HCT116 (cell line): ENCODE measurements at regions not wholly inside any gene's neighbourhood (a gene's known extent, or its start where the extent isn't known, plus 50 kb on each side); places are given as distances from the start of the nearest gene placed in this dataset.

Source experiments
- ATAC-seq: fragments of 200-7000 bp; cut with Tn5 transposase; 2 replicates; pipeline ENCODE4 v1.9.1; 2020; ENCODE audit warnings: mild to moderate bottlenecking, moderate library complexity
- BruUV-seq: library from RNA; stranded (reverse); fragments of 400-500 nt; replicated peaks from 2 replicates; lab custom pipeline; 2021; lab: Mats Ljungman, UMichigan
- CTCF ChIA-PET: fragments of 300-600 bp; sonication (Branson Sonifier 250); formaldehyde crosslinking; loops from one replicate; lab custom pipeline; 2021; ENCODE audit warnings: antibody characterized with exemption; lab: Charles Lee
- POLR2A ChIA-PET: fragments of 300-600, 350-600 bp; sonication (Branson Sonifier 250); formaldehyde crosslinking; loops from one replicate; lab custom pipeline; 2021; ENCODE audit warnings: antibody characterized with exemption; lab: Charles Lee
- RAD21 ChIA-PET, 2 experiments: fragments of 300-600 bp; sonication (Branson Sonifier 250); formaldehyde crosslinking; loops; one replicate each; lab custom pipeline; 2023; ENCODE audit warnings: low total read pairs in 2 of 2; ENCODE audit not compliant: uncharacterized antibody in 2 of 2, unreplicated experiment in 2 of 2, low non-redundant PET in 1 of 2; lab: Charles Lee
- DNase-seq: peaks from one replicate; pipeline ENCODE4 v3.0.0-alpha.2; 2010; ENCODE audit warnings: low read depth, low spot score
- H2AFZ ChIP-seq: fragments of 200-600 bp; shearing (Covaris generic), sonication (generic); 2 replicates; pipeline ENCODE4 v1.6.1; 2017; ENCODE audit warnings: low read depth, mixed run types, mixed read lengths, antibody characterized with exemption, low read length; ENCODE audit not compliant: poor library complexity, severe bottlenecking
- H3K27ac ChIP-seq: 2 replicates; pipeline ENCODE4 v1.5.1; 2012; ENCODE audit warnings: low read depth, low read length
- H3K27me3 ChIP-seq: fragments of 200-600 bp; sonication (generic); 2 replicates; pipeline ENCODE4 v1.6.1; 2016; ENCODE audit warnings: mixed run types, low read length, mixed read lengths; ENCODE audit not compliant: insufficient read depth
- H3K36me3 ChIP-seq, 2 experiments: fragments of 200-500 bp in 1 of 2; fragments of 200-600 bp in 1 of 2; sonication (Bioruptor generic) in 1 of 2; sonication (generic) in 1 of 2; 2 replicates each; pipeline versions ENCODE4 v1.5.1 to v1.6.1; 2014 to 2016; ENCODE audit warnings: low read length in 2 of 2, inconsistent platforms in 1 of 2, mixed read lengths in 1 of 2, mixed run types in 1 of 2; ENCODE audit not compliant: insufficient read depth in 2 of 2, control insufficient read depth in 1 of 2
- H3K4me1 ChIP-seq, 2 experiments: fragments of 200-600 bp in 1 of 2; sonication (generic) in 1 of 2; 2 replicates each; pipeline versions ENCODE4 v1.5.1 to v1.6.1; 2012 to 2017; ENCODE audit warnings: low read length in 2 of 2, inconsistent platforms in 1 of 2, mild to moderate bottlenecking in 1 of 2, mixed read lengths in 1 of 2, mixed run types in 1 of 2, moderate library complexity in 1 of 2; ENCODE audit not compliant: insufficient read depth in 2 of 2, control insufficient read depth in 1 of 2
- H3K4me2 ChIP-seq: fragments of 200-600 bp; sonication (generic); 2 replicates; pipeline ENCODE4 v1.6.1; 2017; ENCODE audit warnings: mixed run types, low read length, mixed read lengths
- H3K4me3 ChIP-seq, 2 experiments: fragments of 200-600 bp in 1 of 2; sonication (generic) in 1 of 2; replicated peaks in 1 of 2; 2 replicates each; pipeline ENCODE4 v1.5.1; 2011 to 2016; ENCODE audit warnings: low read length in 2 of 2, control low read depth in 1 of 2, low read depth in 1 of 2, mild to moderate bottlenecking in 1 of 2, mixed read lengths in 1 of 2, mixed run types in 1 of 2
- H3K79me2 ChIP-seq: fragments of 200-600 bp; sonication (generic); 2 replicates; pipeline ENCODE4 v1.6.1; 2017; ENCODE audit warnings: mild to moderate bottlenecking, mixed run types, low read length, moderate library complexity, mixed read lengths; ENCODE audit not compliant: insufficient read depth
- H3K9ac ChIP-seq: fragments of 200-600 bp; sonication (generic); 2 replicates; pipeline ENCODE4 v1.6.1; 2016; ENCODE audit warnings: low read length, mixed read lengths
- H3K9me2 ChIP-seq: fragments of 200-600 bp; sonication (generic), shearing (Covaris generic); 2 replicates; pipeline ENCODE4 v1.6.1; 2017; ENCODE audit warnings: mixed run types, mild to moderate bottlenecking, moderate library complexity; ENCODE audit not compliant: insufficient read depth
- H3K9me3 ChIP-seq, 2 experiments: fragments of 200-500 bp in 1 of 2; fragments of 200-600 bp in 1 of 2; sonication (Bioruptor generic) in 1 of 2; sonication (generic) in 1 of 2; 2 replicates each; pipeline ENCODE4 v1.6.1; 2014 to 2017; ENCODE audit warnings: low read length in 2 of 2, mixed read lengths in 2 of 2, inconsistent platforms in 1 of 2, low read depth in 1 of 2, mild to moderate bottlenecking in 1 of 2, mixed run types in 1 of 2, moderate library complexity in 1 of 2; ENCODE audit not compliant: control insufficient read depth in 1 of 2, insufficient read depth in 1 of 2
- H4K20me1 ChIP-seq: fragments of 200-600 bp; sonication (generic), shearing (Covaris generic); 2 replicates; pipeline ENCODE4 v1.6.1; 2017; ENCODE audit warnings: mixed run types, mild to moderate bottlenecking, moderate library complexity; ENCODE audit not compliant: insufficient read depth
- CBX3 ChIP-seq: IDR thresholded peaks from 2 replicates; pipeline ENCODE4 v1.6.1; 2012; ENCODE audit warnings: low read depth
- CEBPB ChIP-seq: IDR thresholded peaks from 2 replicates; pipeline ENCODE4 v1.6.1; 2012; ENCODE audit warnings: low read depth
- ELF1 ChIP-seq: IDR thresholded peaks from 2 replicates; pipeline ENCODE4 v1.6.1; 2012; ENCODE audit warnings: low read depth, borderline replicate concordance
- POLR2AphosphoS5 ChIP-seq: IDR thresholded peaks from 2 replicates; pipeline ENCODE4 v1.6.1; 2011; ENCODE audit warnings: mild to moderate bottlenecking, low read depth, low read length, moderate library complexity
- SRF ChIP-seq: IDR thresholded peaks from 2 replicates; pipeline ENCODE4 v1.6.1; 2012; ENCODE audit warnings: low read depth
- intact Hi-C: fragments of 100-400 bp; cut with micrococcal nuclease; formaldehyde crosslinking; loops from 2 replicates; pipeline ENCODE4 v1.10.0; 2022
- TF ChIP-seq, protein P1 (sequence below): IDR thresholded peaks from 2 replicates; pipeline ENCODE4 v1.6.1; 2011; ENCODE audit warnings: mild to moderate bottlenecking, low read length, moderate library complexity; ENCODE audit not compliant: insufficient replicate concordance; ENCODE audit errors: extremely low read depth
- TF ChIP-seq, protein P2 (sequence below), 3 experiments: fragments of 200-600 bp in 1 of 3; sonication (generic) in 1 of 3; IDR thresholded peaks in 2 of 3; conservative IDR thresholded peaks in 1 of 3; 2 replicates each; pipeline ENCODE4 v1.5.1; 2012 to 2017; ENCODE audit warnings: low read depth in 2 of 3, low read length in 2 of 3, antibody characterized with exemption in 1 of 3, borderline replicate concordance in 1 of 3, control low read depth in 1 of 3, mild to moderate bottlenecking in 1 of 3, mixed read lengths in 1 of 3, mixed run types in 1 of 3, moderate library complexity in 1 of 3; ENCODE audit not compliant: insufficient read depth in 1 of 3

DNA sequence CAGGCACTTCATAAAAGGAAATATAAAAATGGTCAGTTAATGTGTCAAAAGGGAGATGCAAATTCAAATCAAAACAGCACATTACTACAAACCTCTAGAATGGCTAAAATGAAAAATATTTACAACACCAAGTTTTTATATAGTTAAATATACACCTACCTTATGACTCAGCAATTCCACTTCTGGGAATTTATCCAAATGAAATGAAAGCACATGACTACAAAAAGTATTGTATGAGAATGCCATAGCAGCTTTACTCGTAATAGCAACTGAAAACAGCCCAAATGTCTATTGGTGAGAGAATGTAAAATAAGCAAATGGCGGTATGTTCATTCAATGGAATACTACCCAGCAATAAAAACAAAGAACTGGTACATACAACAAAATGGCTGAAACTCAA lies 175.8 kb upstream of the SPAG17 start:
- ChIA-PET RAD21 (no interaction called here), POLR2A (no interaction called here)
- no peak overlapping the region for H3K27ac ChIP-seq
- H3K9ac ChIP-seq: no peak overlapping the region
- H3K4me1 ChIP-seq: no peaks in the 10 kb centered on the region
- H3K9me2 ChIP-seq: no peaks in the 10 kb centered on the region
- no peaks in the 10 kb centered on the region for H3K36me3 ChIP-seq
- H3K4me3 ChIP-seq: no peak overlapping the region
- H3K79me2 ChIP-seq: no peaks in the 10 kb centered on the region
- no peak for TF ChIP-seq POLR2AphosphoS5
- TF ChIP-seq SRF: no peak
- TF ChIP-seq ELF1: no peak
- TF ChIP-seq, protein P1, sequence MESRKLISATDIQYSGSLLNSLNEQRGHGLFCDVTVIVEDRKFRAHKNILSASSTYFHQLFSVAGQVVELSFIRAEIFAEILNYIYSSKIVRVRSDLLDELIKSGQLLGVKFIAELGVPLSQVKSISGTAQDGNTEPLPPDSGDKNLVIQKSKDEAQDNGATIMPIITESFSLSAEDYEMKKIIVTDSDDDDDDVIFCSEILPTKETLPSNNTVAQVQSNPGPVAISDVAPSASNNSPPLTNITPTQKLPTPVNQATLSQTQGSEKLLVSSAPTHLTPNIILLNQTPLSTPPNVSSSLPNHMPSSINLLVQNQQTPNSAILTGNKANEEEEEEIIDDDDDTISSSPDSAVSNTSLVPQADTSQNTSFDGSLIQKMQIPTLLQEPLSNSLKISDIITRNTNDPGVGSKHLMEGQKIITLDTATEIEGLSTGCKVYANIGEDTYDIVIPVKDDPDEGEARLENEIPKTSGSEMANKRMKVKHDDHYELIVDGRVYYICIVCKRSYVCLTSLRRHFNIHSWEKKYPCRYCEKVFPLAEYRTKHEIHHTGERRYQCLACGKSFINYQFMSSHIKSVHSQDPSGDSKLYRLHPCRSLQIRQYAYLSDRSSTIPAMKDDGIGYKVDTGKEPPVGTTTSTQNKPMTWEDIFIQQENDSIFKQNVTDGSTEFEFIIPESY: no peak
- TF ChIP-seq CEBPB: no peak
- TF ChIP-seq CBX3: no peak
- TF ChIP-seq, protein P2, sequence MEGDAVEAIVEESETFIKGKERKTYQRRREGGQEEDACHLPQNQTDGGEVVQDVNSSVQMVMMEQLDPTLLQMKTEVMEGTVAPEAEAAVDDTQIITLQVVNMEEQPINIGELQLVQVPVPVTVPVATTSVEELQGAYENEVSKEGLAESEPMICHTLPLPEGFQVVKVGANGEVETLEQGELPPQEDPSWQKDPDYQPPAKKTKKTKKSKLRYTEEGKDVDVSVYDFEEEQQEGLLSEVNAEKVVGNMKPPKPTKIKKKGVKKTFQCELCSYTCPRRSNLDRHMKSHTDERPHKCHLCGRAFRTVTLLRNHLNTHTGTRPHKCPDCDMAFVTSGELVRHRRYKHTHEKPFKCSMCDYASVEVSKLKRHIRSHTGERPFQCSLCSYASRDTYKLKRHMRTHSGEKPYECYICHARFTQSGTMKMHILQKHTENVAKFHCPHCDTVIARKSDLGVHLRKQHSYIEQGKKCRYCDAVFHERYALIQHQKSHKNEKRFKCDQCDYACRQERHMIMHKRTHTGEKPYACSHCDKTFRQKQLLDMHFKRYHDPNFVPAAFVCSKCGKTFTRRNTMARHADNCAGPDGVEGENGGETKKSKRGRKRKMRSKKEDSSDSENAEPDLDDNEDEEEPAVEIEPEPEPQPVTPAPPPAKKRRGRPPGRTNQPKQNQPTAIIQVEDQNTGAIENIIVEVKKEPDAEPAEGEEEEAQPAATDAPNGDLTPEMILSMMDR (IDR thresholded peaks at IDR 0.05 in 2 of 3, conservative IDR thresholded peaks at IDR 0.05 in 1 of 3; ENCODE audit: borderline replicate concordance in 1 of 3, insufficient read depth in 1 of 3, low read depth in 2 of 3, low read length in 2 of 3): no peak
- TF ChIP-seq, all 23 proteins: peak for 0
- peaks cover 0 to 4% of the 10 kb centered on the region in 2 experiments; a peak in 3 of 4 replicates for H3K9me3 ChIP-seq
- CTCF ChIA-PET: no interaction called here
- H2AFZ ChIP-seq: no peak overlapping the region
- no peak for ATAC-seq
- no peaks in the 10 kb centered on the region for H3K27me3 ChIP-seq
- DNase-seq: no peak
- H4K20me1 ChIP-seq: no peaks in the 10 kb centered on the region; the same call in 1 of the 2 replicates
- intact Hi-C loops: no loop called here
- H3K4me2 ChIP-seq: no peak overlapping the region
- BruUV-seq: no TSS peak
